ENCODE measurements at regions not wholly inside any gene's neighbourhood (a gene's known extent, or its start where the extent isn't known, plus 50 kb on each side); places are given as distances from the start of the nearest gene placed in this dataset.

GRCh38 chr13:34127523-34127922, 309.6 kb downstream of the RFC3 start:
- no peak for DNase-seq

GRCh38 chr13:34128661-34129060, 310.7 kb downstream of the RFC3 start:
- no peak for DNase-seq

- no peak for DNase-seq
Observed at GRCh38 chr13:34129436-34129835, 311.5 kb downstream of the RFC3 start.

GRCh38 chr13:34137200-34137599, 319.3 kb downstream of the RFC3 start:
- no peak for DNase-seq

- no peak for DNase-seq
Observed at GRCh38 chr13:34139660-34140227, 321.8 kb downstream of the RFC3 start.

GRCh38 chr13:34143637-34144036, 325.7 kb downstream of the RFC3 start:
- DNase-seq, result no peak

GRCh38 chr13:34144142-34144541, 326.2 kb downstream of the RFC3 start:
- no peak for DNase-seq

- no peak for DNase-seq
Observed at GRCh38 chr13:34145061-34145460, 327.1 kb downstream of the RFC3 start.

GRCh38 chr13:34148359-34148758, 330.4 kb downstream of the RFC3 start:
- DNase-seq, result no peak

GRCh38 chr13:34151885-34152284, 333.9 kb downstream of the RFC3 start:
- no peak for DNase-seq

GRCh38 chr13:34152409-34152808, 334.5 kb downstream of the RFC3 start:
- no peak for DNase-seq

- DNase-seq, result no peak
Observed at GRCh38 chr13:34152996-34153395, 335.0 kb downstream of the RFC3 start.

GRCh38 chr13:34153428-34154180, 335.7 kb downstream of the RFC3 start:
- DNase-seq, result no peak

- no peak for DNase-seq
Observed at GRCh38 chr13:34155931-34156607, 338.1 kb downstream of the RFC3 start.

- DNase-seq, result no peak
Observed at GRCh38 chr13:34156841-34157365, 339.0 kb downstream of the RFC3 start.

- DNase-seq, result no peak
Observed at GRCh38 chr13:34159946-34160345, 342.0 kb downstream of the RFC3 start.

GRCh38 chr13:34161931-34162543, 344.1 kb downstream of the RFC3 start:
- no peak for DNase-seq

GRCh38 chr13:34162544-34162933, 344.6 kb downstream of the RFC3 start:
- no peak for DNase-seq

GRCh38 chr13:34164582-34164981, 346.6 kb downstream of the RFC3 start:
- no peak for DNase-seq

- no peak for DNase-seq
Observed at GRCh38 chr13:34165158-34165557, 347.2 kb downstream of the RFC3 start.

- DNase-seq, result no peak
Observed at GRCh38 chr13:34166406-34166805, 348.5 kb downstream of the RFC3 start.

- DNase-seq, result no peak
Observed at GRCh38 chr13:34167347-34167746, 349.4 kb downstream of the RFC3 start.

- DNase-seq, result no peak
Observed at GRCh38 chr13:34172048-34172447, 354.1 kb downstream of the RFC3 start.

Data from cerebellar nuclear complex (tissue), 1 donor.